Activated T-cell treated with anti-CD3 and anti-CD28 coated beads for 1 hour (primary cell): ENCODE measurements at regions not wholly inside any gene's neighbourhood (a gene's known extent, or its start where the extent isn't known, plus 50 kb on each side); places are given as distances from the start of the nearest gene placed in this dataset.

Experiments used
- DNase-seq: peaks from one replicate; pipeline ENCODE4 v3.0.0-alpha.2; 2020; ENCODE audit warnings: low read depth

- DNase-seq, result no peak
Observed at GRCh38 chr2:120898961-120899750, 163.5 kb downstream of the GLI2 start.

- no peak for DNase-seq
Observed at GRCh38 chr2:120899771-120900170, 164.1 kb downstream of the GLI2 start.

- no peak for DNase-seq
Observed at GRCh38 chr2:120901201-120901600, 165.5 kb downstream of the GLI2 start.

- DNase-seq, result no peak
Observed at GRCh38 chr2:120902592-120902991, 166.9 kb downstream of the GLI2 start.

GRCh38 chr2:120904379-120904778 lies 168.7 kb downstream of the GLI2 start:
- no peak for DNase-seq

GRCh38 chr2:120904830-120905234 lies 169.2 kb downstream of the GLI2 start:
- DNase-seq, result no peak

GRCh38 chr2:120905298-120905697 lies 169.6 kb downstream of the GLI2 start:
- no peak for DNase-seq

GRCh38 chr2:120905824-120906571 lies 170.3 kb downstream of the GLI2 start:
- DNase-seq, result no peak

GRCh38 chr2:120906914-120907313 lies 171.2 kb downstream of the GLI2 start:
- DNase-seq, result no peak

- DNase-seq, result no peak
Observed at GRCh38 chr2:120907822-120908221, 172.2 kb downstream of the GLI2 start.

GRCh38 chr2:120908314-120908975 lies 172.8 kb downstream of the GLI2 start:
- DNase-seq, result no peak

- no peak for DNase-seq
Observed at GRCh38 chr2:120909102-120909501, 173.4 kb downstream of the GLI2 start.

- DNase-seq, result no peak
Observed at GRCh38 chr2:120910164-120910563, 174.5 kb downstream of the GLI2 start.

- DNase-seq, result no peak
Observed at GRCh38 chr2:120910956-120911951, 175.6 kb downstream of the GLI2 start.

GRCh38 chr2:120912101-120912985 lies 176.7 kb downstream of the GLI2 start:
- no peak for DNase-seq

- no peak for DNase-seq
Observed at GRCh38 chr2:120913972-120914838, 178.5 kb downstream of the GLI2 start.

GRCh38 chr2:120914839-120915521 lies 179.3 kb downstream of the GLI2 start:
- DNase-seq, result no peak

- DNase-seq, result no peak
Observed at GRCh38 chr2:120915670-120916069, 180.0 kb downstream of the GLI2 start.

- DNase-seq, result no peak
Observed at GRCh38 chr2:120916446-120916845, 180.8 kb downstream of the GLI2 start.
